ENCODE measurements at regions not wholly inside any gene's neighbourhood (a gene's known extent, or its start where the extent isn't known, plus 50 kb on each side); places are given as distances from the start of the nearest gene placed in this dataset.
"Not testable (repeated sequence)": the region's sequence is repeated elsewhere in the genome, so short reads cannot be mapped to it uniquely, and the experiment has no call there.

DNA sequence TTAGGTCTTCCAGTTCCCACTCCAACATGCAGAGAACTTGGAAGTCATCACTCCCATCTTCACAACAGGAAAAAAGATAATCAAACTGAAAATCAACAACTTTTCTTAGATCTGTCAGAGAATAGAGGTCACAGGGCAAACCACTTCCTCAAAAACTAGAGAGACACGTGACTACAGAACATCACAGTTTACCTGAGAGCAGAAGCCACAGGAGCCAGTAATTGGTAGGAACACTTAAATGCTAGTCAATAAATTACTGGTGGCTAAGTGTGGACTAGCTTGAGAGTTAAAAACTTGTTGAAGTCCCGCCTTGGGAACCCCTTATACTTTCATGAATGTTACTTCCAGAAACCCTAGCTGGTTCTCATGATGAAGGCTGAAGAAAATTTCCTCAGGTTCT, 81.1 kb downstream of the THSD1 start:
- TF ChIP-seq, protein P1, sequence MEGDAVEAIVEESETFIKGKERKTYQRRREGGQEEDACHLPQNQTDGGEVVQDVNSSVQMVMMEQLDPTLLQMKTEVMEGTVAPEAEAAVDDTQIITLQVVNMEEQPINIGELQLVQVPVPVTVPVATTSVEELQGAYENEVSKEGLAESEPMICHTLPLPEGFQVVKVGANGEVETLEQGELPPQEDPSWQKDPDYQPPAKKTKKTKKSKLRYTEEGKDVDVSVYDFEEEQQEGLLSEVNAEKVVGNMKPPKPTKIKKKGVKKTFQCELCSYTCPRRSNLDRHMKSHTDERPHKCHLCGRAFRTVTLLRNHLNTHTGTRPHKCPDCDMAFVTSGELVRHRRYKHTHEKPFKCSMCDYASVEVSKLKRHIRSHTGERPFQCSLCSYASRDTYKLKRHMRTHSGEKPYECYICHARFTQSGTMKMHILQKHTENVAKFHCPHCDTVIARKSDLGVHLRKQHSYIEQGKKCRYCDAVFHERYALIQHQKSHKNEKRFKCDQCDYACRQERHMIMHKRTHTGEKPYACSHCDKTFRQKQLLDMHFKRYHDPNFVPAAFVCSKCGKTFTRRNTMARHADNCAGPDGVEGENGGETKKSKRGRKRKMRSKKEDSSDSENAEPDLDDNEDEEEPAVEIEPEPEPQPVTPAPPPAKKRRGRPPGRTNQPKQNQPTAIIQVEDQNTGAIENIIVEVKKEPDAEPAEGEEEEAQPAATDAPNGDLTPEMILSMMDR (IDR thresholded peaks at IDR 0.05) = not testable (repeated sequence)
- TF ChIP-seq POLR2A (IDR thresholded peaks at IDR 0.05) = not testable (repeated sequence)

All from testis (tissue), 2 donors.